ENCODE measurements at regions not wholly inside any gene's neighbourhood (a gene's known extent, or its start where the extent isn't known, plus 50 kb on each side); places are given as distances from the start of the nearest gene placed in this dataset.

DNA sequence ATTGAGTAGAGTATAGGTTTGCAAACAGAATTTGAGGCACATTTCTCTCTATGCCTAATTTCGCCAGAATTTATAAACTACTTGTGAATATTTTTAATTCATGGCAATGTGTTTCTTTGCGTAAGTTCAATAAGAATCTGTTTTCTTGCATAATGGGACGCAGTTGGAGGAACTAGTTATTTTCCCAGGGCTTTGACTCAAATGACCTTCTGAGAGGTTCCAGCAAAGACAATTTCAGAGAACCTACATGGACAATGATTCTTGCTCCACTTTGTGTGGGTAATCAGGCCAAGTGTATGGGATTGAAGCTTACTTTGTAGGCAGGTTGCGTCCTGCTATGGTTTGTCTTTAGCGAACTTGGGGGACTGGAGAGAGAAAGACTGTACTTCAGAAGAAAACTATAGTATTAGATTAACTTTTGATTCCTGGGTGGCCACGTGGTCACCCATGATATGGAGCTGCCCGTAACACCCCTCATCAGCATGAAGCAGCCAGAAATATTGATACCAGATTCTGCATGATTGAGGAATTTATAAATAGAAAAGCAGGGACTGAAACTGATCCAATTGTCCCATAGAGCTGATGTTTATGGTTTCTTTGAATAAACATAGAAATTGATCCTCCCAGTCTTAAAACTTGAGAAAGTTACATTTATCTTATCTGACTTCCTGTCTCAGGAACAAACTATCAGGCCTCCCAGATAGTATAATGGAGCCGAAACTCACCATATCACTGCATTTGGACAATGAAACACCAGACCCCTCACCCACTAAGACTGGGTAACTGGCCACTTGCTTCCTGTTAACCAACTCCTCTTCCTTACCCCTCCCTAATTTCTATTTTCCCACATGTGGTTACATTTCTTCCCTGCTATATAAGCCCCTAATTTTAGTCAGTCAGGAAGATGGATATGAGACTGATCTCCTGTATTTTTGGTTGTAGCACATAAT is 815.3 kb upstream of the HS6ST1 start:
- Mint-ChIP-seq H3K27ac (no peak overlapping the region), H3K9me3 (peaks cover 6% of the 10 kb centered on the region), H3K4me3 (no peak overlapping the region), H3K27me3 (no peaks in the 10 kb centered on the region), H3K4me1 (no peaks in the 10 kb centered on the region), H3K36me3 (no peaks in the 10 kb centered on the region)

- Mint-ChIP-seq H3K27ac (no peak overlapping the region), H3K36me3 (no peaks in the 10 kb centered on the region), H3K4me1 (no peaks in the 10 kb centered on the region), H3K9me3 (peaks cover 6% of the 10 kb centered on the region), H3K27me3 (no peaks in the 10 kb centered on the region), H3K4me3 (no peak overlapping the region)
These were observed 816.3 kb upstream of the HS6ST1 start for GRCh38 chr2:129135017-129135416.

- Mint-ChIP-seq H3K27ac (no peak overlapping the region), H3K27me3 (peaks cover 9% of the 10 kb centered on the region), H3K4me3 (no peak overlapping the region)
These were observed 820.7 kb upstream of the HS6ST1 start for GRCh38 chr2:129139380-129139779.

DNA sequence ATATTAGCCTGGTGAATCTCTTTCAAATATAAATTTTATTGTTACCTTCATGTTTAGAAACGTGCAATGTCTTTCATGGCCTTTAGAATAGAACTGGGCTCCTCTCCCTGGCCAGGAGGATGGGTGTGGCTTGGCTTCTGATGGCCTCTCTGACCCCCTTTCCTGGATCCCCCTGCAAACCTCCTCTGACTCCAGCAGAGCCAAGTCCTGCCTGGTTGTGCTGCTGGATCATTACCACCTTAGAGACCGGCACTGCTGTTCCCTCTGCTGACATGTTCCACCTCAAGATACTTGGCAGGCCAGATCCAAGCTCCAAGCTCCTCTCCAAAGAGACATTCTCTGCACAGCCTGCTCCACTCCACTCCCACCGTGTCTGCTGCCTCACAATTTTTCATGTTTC is 823.8 kb upstream of the HS6ST1 start:
- H3K27ac Mint-ChIP-seq: no peak overlapping the region
- no peaks in the 10 kb centered on the region for H3K9me3 Mint-ChIP-seq
- H3K4me1 Mint-ChIP-seq: no peaks in the 10 kb centered on the region
- peaks cover 9% of the 10 kb centered on the region for H3K27me3 Mint-ChIP-seq
- H3K4me3 Mint-ChIP-seq: no peak overlapping the region
- no peaks in the 10 kb centered on the region for H3K36me3 Mint-ChIP-seq

More at GRCh38 chr2:129139380-129139779, 820.7 kb upstream of the HS6ST1 start:
- no peaks in the 10 kb centered on the region for H3K36me3 Mint-ChIP-seq
- no peaks in the 10 kb centered on the region for H3K4me1 Mint-ChIP-seq
- peaks cover 3% of the 10 kb centered on the region for H3K9me3 Mint-ChIP-seq

- Mint-ChIP-seq H3K36me3 (no peaks in the 10 kb centered on the region), H3K4me3 (no peak overlapping the region), H3K27ac (no peak overlapping the region), H3K9me3 (peaks cover 1% of the 10 kb centered on the region), H3K27me3 (peaks cover 9% of the 10 kb centered on the region), H3K4me1 (no peaks in the 10 kb centered on the region)
These were observed 825.6 kb upstream of the HS6ST1 start for GRCh38 chr2:129144082-129144791.

- no peaks in the 10 kb centered on the region for H3K36me3 Mint-ChIP-seq
- H3K27ac Mint-ChIP-seq: no peak overlapping the region
- no peaks in the 10 kb centered on the region for H3K27me3 Mint-ChIP-seq
- no peaks in the 10 kb centered on the region for H3K4me1 Mint-ChIP-seq
- no peak overlapping the region for H3K4me3 Mint-ChIP-seq
- H3K9me3 Mint-ChIP-seq: peaks cover 18% of the 10 kb centered on the region
These were observed 827.0 kb upstream of the RAB6C start for GRCh38 chr2:129152514-129152913.

- no peaks in the 10 kb centered on the region for H3K27me3 Mint-ChIP-seq
- no peaks in the 10 kb centered on the region for H3K4me1 Mint-ChIP-seq
- H3K36me3 Mint-ChIP-seq: no peaks in the 10 kb centered on the region
- no peak overlapping the region for H3K27ac Mint-ChIP-seq
- peaks cover 5% of the 10 kb centered on the region for H3K9me3 Mint-ChIP-seq
- H3K4me3 Mint-ChIP-seq: no peak overlapping the region
These were observed 818.6 kb upstream of the RAB6C start for GRCh38 chr2:129160879-129161278.

DNA sequence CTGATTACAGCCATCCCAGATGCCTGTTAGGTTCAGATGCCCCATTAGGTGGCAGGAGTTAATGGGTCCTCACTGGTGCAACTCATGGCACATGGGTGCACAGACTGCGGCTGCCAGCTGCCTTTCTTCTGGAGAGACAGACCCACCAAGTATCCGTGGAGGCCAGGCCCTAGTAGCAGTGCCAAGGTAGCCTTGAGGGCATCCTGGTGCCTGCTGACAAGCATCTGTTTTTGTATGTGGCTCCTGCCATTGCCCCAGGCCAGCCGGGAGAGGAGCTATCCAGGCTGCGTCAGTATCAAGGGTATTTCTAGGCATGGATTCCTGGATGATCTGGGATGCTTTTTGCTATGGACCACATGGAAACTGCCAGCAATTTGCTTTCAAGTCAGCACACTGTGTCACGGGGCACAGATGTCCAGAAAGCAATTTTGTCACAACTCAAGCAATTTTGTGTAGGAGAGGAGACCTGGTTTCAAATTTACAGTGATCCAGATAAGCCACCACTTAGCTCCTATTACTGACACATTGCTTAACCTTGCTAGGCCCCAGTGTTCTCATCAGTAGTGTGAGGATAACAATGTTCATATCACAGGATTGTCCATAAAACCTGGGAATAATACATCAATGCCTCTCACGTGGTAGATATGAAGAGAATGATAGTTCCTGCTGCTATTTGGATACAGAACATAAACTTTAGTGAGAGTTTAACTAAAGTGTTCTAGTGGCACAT is 815.1 kb upstream of the RAB6C start:
- no peak overlapping the region for H3K4me3 Mint-ChIP-seq
- H3K27me3 Mint-ChIP-seq: no peaks in the 10 kb centered on the region
- H3K4me1 Mint-ChIP-seq: no peaks in the 10 kb centered on the region
- H3K36me3 Mint-ChIP-seq: no peaks in the 10 kb centered on the region
- no peaks in the 10 kb centered on the region for H3K9me3 Mint-ChIP-seq
- H3K27ac Mint-ChIP-seq: no peak overlapping the region

GRCh38 chr2:129165006-129165405 is 814.5 kb upstream of the RAB6C start:
- Mint-ChIP-seq H3K36me3 (no peaks in the 10 kb centered on the region), H3K27ac (no peak overlapping the region)

GRCh38 chr2:129167456-129167855 is 812.0 kb upstream of the RAB6C start:
- Mint-ChIP-seq H3K36me3 (no peaks in the 10 kb centered on the region), H3K4me3 (no peak overlapping the region), H3K27me3 (no peaks in the 10 kb centered on the region), H3K4me1 (no peaks in the 10 kb centered on the region), H3K27ac (no peak overlapping the region), H3K9me3 (no peaks in the 10 kb centered on the region)

More at GRCh38 chr2:129165006-129165405, 814.5 kb upstream of the RAB6C start:
- Mint-ChIP-seq H3K9me3 (no peaks in the 10 kb centered on the region), H3K4me3 (no peak overlapping the region), H3K27me3 (no peaks in the 10 kb centered on the region), H3K4me1 (no peaks in the 10 kb centered on the region)

DNA sequence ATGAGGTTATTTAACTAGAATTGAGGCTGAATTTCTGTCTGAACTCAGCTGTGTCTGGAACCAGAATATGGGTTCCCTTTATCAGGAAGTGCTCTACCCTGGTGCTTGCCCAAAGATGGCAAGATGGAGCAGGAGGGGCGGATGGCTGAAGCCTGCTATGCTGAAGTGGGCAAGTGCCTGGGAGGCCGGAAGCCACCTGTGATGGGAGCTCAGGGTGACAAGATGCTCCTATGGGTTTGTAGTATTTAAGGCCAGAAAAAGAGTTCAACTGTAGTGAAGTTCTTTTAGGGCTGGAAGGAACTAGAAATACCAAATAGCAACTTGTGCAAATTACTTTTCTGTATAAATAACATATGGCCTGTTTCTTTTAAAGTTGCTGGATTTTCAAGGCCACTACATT is 808.9 kb upstream of the RAB6C start:
- Mint-ChIP-seq H3K4me1 (no peaks in the 10 kb centered on the region), H3K9me3 (peaks cover 5% of the 10 kb centered on the region), H3K27me3 (no peaks in the 10 kb centered on the region), H3K36me3 (no peaks in the 10 kb centered on the region), H3K4me3 (no peak overlapping the region), H3K27ac (no peak overlapping the region)

GRCh38 chr2:129174143-129174542 is 805.3 kb upstream of the RAB6C start:
- H3K4me3 Mint-ChIP-seq: no peak overlapping the region
- no peaks in the 10 kb centered on the region for H3K36me3 Mint-ChIP-seq
- H3K9me3 Mint-ChIP-seq: peaks cover 5% of the 10 kb centered on the region
- H3K27ac Mint-ChIP-seq: no peak overlapping the region
- no peaks in the 10 kb centered on the region for H3K27me3 Mint-ChIP-seq
- H3K4me1 Mint-ChIP-seq: no peaks in the 10 kb centered on the region

- no peak overlapping the region for H3K4me3 Mint-ChIP-seq
- no peaks in the 10 kb centered on the region for H3K27me3 Mint-ChIP-seq
- H3K36me3 Mint-ChIP-seq: no peaks in the 10 kb centered on the region
- no peaks in the 10 kb centered on the region for H3K4me1 Mint-ChIP-seq
- no peak overlapping the region for H3K27ac Mint-ChIP-seq
- peaks cover 5% of the 10 kb centered on the region for H3K9me3 Mint-ChIP-seq
These were observed 804.4 kb upstream of the RAB6C start for GRCh38 chr2:129175051-129175450.

GRCh38 chr2:129176375-129176774 is 803.1 kb upstream of the RAB6C start:
- Mint-ChIP-seq H3K4me1 (no peaks in the 10 kb centered on the region), H3K27me3 (no peaks in the 10 kb centered on the region), H3K36me3 (no peaks in the 10 kb centered on the region), H3K4me3 (no peak overlapping the region), H3K27ac (no peak overlapping the region), H3K9me3 (peaks cover 5% of the 10 kb centered on the region)

- Mint-ChIP-seq H3K27me3 (no peaks in the 10 kb centered on the region), H3K9me3 (peaks cover 5% of the 10 kb centered on the region), H3K36me3 (no peaks in the 10 kb centered on the region), H3K27ac (no peak overlapping the region), H3K4me3 (no peak overlapping the region), H3K4me1 (no peaks in the 10 kb centered on the region)
These were observed 801.1 kb upstream of the RAB6C start for GRCh38 chr2:129178356-129178755.

- H3K4me1 Mint-ChIP-seq: no peaks in the 10 kb centered on the region
- no peaks in the 10 kb centered on the region for H3K9me3 Mint-ChIP-seq
- no peak overlapping the region for H3K4me3 Mint-ChIP-seq
- H3K27me3 Mint-ChIP-seq: no peaks in the 10 kb centered on the region
- no peaks in the 10 kb centered on the region for H3K36me3 Mint-ChIP-seq
- H3K27ac Mint-ChIP-seq: no peak overlapping the region
These were observed 800.3 kb upstream of the RAB6C start for GRCh38 chr2:129179199-129179598.

All from activated naive CD4-positive, alpha-beta T cell treated with anti-CD3 and anti-CD28 coated beads, Interleukin-2, amount 50 U/mL, for 24 hours (primary cell).